Endothelial cell of umbilical vein (primary cell): ENCODE measurements at regions not wholly inside any gene's neighbourhood (a gene's known extent, or its start where the extent isn't known, plus 50 kb on each side); places are given as distances from the start of the nearest gene placed in this dataset.

ENCODE experiments used
- BruUV-seq: library from RNA; stranded (reverse); fragments of 400-500 nt; replicated peaks from 2 replicates; lab custom pipeline; 2021; lab: Mats Ljungman, UMichigan
- CTCF ChIA-PET: fragments of 300-600, 350-600 bp; sonication (Branson Sonifier 250); formaldehyde crosslinking; loops from one replicate; lab custom pipeline; 2021; ENCODE audit warnings: antibody characterized with exemption, inconsistent platforms; lab: Charles Lee
- POLR2A ChIA-PET: fragments of 300-600, 350-600 bp; sonication (Branson Sonifier 250); formaldehyde crosslinking; loops from one replicate; lab custom pipeline; 2021; ENCODE audit warnings: antibody characterized with exemption, inconsistent platforms; lab: Charles Lee
- DNase-seq: peaks from one replicate; pipeline ENCODE4 v3.0.0-alpha.2; 2011; ENCODE audit warnings: low read depth, low spot score
- FAIRE-seq: peaks from 2 replicates; lab custom pipeline; 2011; peaks lifted over from hg19 to GRCh38; lab: Jason Lieb, UNC
- H2AFZ ChIP-seq: 2 replicates; pipeline ENCODE4 v1.6.0; 2012; ENCODE audit warnings: low read depth, low read length, control low read depth, inconsistent platforms
- H3K27ac ChIP-seq: 2 replicates; pipeline ENCODE4 v1.5.1; 2011; ENCODE audit warnings: low read depth, mild to moderate bottlenecking, control low read depth, low read length, moderate library complexity; ENCODE audit not compliant: insufficient read depth
- H3K27me3 ChIP-seq, 2 experiments: 2 replicates each; pipeline versions ENCODE4 v1.6.0 to v1.6.1; 2011; ENCODE audit warnings: low read length in 2 of 2, mixed read lengths in 1 of 2; ENCODE audit not compliant: control insufficient read depth in 2 of 2, insufficient read depth in 2 of 2
- H3K36me3 ChIP-seq, 2 experiments: 2 replicates in 1 of 2; 3 replicates in 1 of 2; pipeline ENCODE4 v1.5.1; 2011; ENCODE audit warnings: low read length in 2 of 2, mild to moderate bottlenecking in 1 of 2, moderate library complexity in 1 of 2; ENCODE audit not compliant: control insufficient read depth in 2 of 2, insufficient read depth in 2 of 2; ENCODE audit errors: extremely low read depth in 1 of 2
- H3K4me1 ChIP-seq: 3 replicates; pipeline ENCODE4 v1.5.1; 2011; ENCODE audit warnings: mild to moderate bottlenecking, low read length; ENCODE audit not compliant: control insufficient read depth, insufficient read depth; ENCODE audit errors: extremely low read depth
- H3K4me2 ChIP-seq: 2 replicates; pipeline ENCODE4 v1.6.1; 2011; ENCODE audit warnings: low read length, control low read depth, mixed read lengths; ENCODE audit not compliant: insufficient read depth
- H3K4me3 ChIP-seq, 3 experiments: fragments of 200-600 bp in 1 of 3; sonication (generic), shearing (Covaris generic) in 1 of 3; replicated peaks in 1 of 3; 2 replicates each; pipeline ENCODE4 v1.5.1; 2011 to 2016; ENCODE audit warnings: control low read depth in 3 of 3, low read length in 3 of 3, mild to moderate bottlenecking in 2 of 3, inconsistent platforms in 1 of 3, low read depth in 1 of 3, moderate library complexity in 1 of 3; ENCODE audit not compliant: insufficient read depth in 1 of 3
- H3K79me2 ChIP-seq: 2 replicates; pipeline ENCODE4 v1.6.0; 2012; ENCODE audit warnings: low read length, inconsistent platforms; ENCODE audit not compliant: control insufficient read depth, insufficient read depth
- H3K9ac ChIP-seq: replicated peaks from 2 replicates; pipeline ENCODE3; 2011; ENCODE audit warnings: low read length, control low read depth; ENCODE audit not compliant: insufficient read depth; ENCODE audit errors: extremely low read depth
- H3K9me1 ChIP-seq: replicated peaks from 3 replicates; pipeline ENCODE4 v1.6.0; 2011; ENCODE audit warnings: mild to moderate bottlenecking, low read length; ENCODE audit not compliant: control insufficient read depth, insufficient read depth; ENCODE audit errors: extremely low read depth
- H3K9me3 ChIP-seq: replicated peaks from 2 replicates; pipeline ENCODE4 v1.5.1; 2012; ENCODE audit warnings: low read length, inconsistent platforms; ENCODE audit not compliant: control insufficient read depth, insufficient read depth
- H4K20me1 ChIP-seq: replicated peaks from 2 replicates; pipeline ENCODE3; 2011; ENCODE audit warnings: mild to moderate bottlenecking, low read length; ENCODE audit not compliant: control insufficient read depth, insufficient read depth; ENCODE audit errors: extremely low read depth
- EZH2 ChIP-seq: IDR thresholded peaks from 2 replicates; pipeline ENCODE4 v1.6.1; 2012; ENCODE audit warnings: borderline replicate concordance, low read depth, mild to moderate bottlenecking, moderate library complexity, low read length, inconsistent platforms; ENCODE audit not compliant: severe bottlenecking
- FOS ChIP-seq: IDR thresholded peaks from 2 replicates; pipeline ENCODE4 v1.6.1; 2011; ENCODE audit warnings: mild to moderate bottlenecking, low read length, moderate library complexity, borderline replicate concordance; ENCODE audit not compliant: insufficient read depth
- GATA2 ChIP-seq: IDR thresholded peaks from 2 replicates; pipeline ENCODE4 v1.7.0; 2011; ENCODE audit warnings: low read depth, mild to moderate bottlenecking, moderate library complexity, mixed read lengths, low read length; ENCODE audit not compliant: insufficient read length, insufficient read depth
- JUN ChIP-seq: IDR thresholded peaks from 2 replicates; pipeline ENCODE4 v1.6.1; 2011; ENCODE audit warnings: borderline replicate concordance, low read depth; ENCODE audit not compliant: insufficient read length, insufficient read depth
- MYC ChIP-seq: IDR thresholded peaks from one replicate; pipeline ENCODE4 v1.6.1; 2011; ENCODE audit warnings: mild to moderate bottlenecking, low read depth, low read length
- POLR2A ChIP-seq: IDR thresholded peaks from 2 replicates; pipeline ENCODE4 v1.6.1; 2012; ENCODE audit warnings: low read depth, mild to moderate bottlenecking, control low read depth, low read length
- POLR2AphosphoS5 ChIP-seq: IDR thresholded peaks from 2 replicates; pipeline ENCODE4 v1.6.1; 2012; ENCODE audit warnings: low read depth, mild to moderate bottlenecking, control low read depth, low read length, moderate library complexity; ENCODE audit not compliant: insufficient read depth
- dilution Hi-C: fragments of 300-500 bp; cut with MboI; formaldehyde crosslinking; loops from one replicate; pipeline ENCODE4 v1.15.0; 2019; ENCODE audit warnings: low sequenced_read_pairs; ENCODE audit not compliant: extremely low pct_ligation_motif_present
- intact Hi-C: fragments of 100-400 bp; cut with micrococcal nuclease; formaldehyde crosslinking; loops from one replicate; pipeline ENCODE4 v1.10.0; 2022
- TF ChIP-seq, protein P1 (sequence below): IDR thresholded peaks from 2 replicates; pipeline ENCODE4 v1.6.1; 2011; ENCODE audit not compliant: insufficient read depth, insufficient read length
- TF ChIP-seq, protein P2 (sequence below), 2 donors: IDR thresholded peaks; 1 replicate in 1 of 2; 2 replicates in 1 of 2; pipeline ENCODE4 v1.5.1; 2011; ENCODE audit warnings: low read length in 2 of 2, mild to moderate bottlenecking in 2 of 2, moderate library complexity in 2 of 2, control low read depth in 1 of 2, inconsistent platforms in 1 of 2, low read depth in 1 of 2; ENCODE audit not compliant: insufficient read depth in 1 of 2; ENCODE audit errors: extremely low read depth in 1 of 2

DNA sequence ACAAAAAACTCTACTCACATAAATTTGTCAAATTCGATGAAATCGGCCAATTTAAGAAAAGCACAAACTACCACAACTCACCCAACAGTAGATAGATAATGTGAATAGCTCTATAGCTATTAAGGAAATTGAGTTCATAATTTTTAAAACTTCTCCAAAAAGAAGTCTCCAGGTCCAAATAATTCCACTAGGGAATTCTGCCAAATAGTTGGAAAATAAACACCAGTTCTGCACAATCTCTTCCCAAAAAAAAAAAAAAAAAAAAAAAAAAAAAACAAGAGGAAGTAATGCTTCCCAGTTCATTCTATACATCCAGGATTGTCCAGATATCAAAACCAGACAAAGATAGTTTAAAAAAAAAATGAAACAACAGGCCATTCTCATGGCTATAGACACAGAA, 164.2 kb downstream of the POLR2M start:
- H3K36me3 ChIP-seq = no peaks in the 10 kb centered on the region
- no peaks in the 10 kb centered on the region for H3K9me3 ChIP-seq
- ChIA-PET POLR2A (no interaction called here), CTCF (interaction anchor here (1.2 to 15.8 kb wide), 7 partner anchors 10 to 312 kb away, joined by 3 to 517 read pairs (median 6); partner anchors contain the start of gene ALDH1A2)
- no peak overlapping the region for H3K4me3 ChIP-seq
- H3K4me2 ChIP-seq = no peak overlapping the region
- H4K20me1 ChIP-seq = no peaks in the 10 kb centered on the region
- no peaks in the 10 kb centered on the region for H3K9me1 ChIP-seq
- intact Hi-C loops (loop anchor here (5.0 kb wide), 1 partner anchor 52 kb away; no protein-coding TSS in a partner anchor), dilution Hi-C loops (loop anchor here (25.0 kb wide), 1 partner anchor 192 kb away; the partner anchor contains the start of gene ALDH1A2)
- TF ChIP-seq POLR2AphosphoS5 (no peak), GATA2 (no peak), POLR2A (no peak), FOS (no peak)
- TF ChIP-seq, protein P1, sequence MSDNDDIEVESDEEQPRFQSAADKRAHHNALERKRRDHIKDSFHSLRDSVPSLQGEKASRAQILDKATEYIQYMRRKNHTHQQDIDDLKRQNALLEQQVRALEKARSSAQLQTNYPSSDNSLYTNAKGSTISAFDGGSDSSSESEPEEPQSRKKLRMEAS = no peak
- BruUV-seq = no TSS peak
- H3K27ac ChIP-seq = no peak overlapping the region
- H3K9ac ChIP-seq = no peak overlapping the region
- FAIRE-seq (no peak), DNase-seq (no peak)
- no peaks in the 10 kb centered on the region for H3K79me2 ChIP-seq
- H3K4me1 ChIP-seq = peaks cover 16% of the 10 kb centered on the region
- H2AFZ ChIP-seq = no peak overlapping the region
- no peaks in the 10 kb centered on the region for H3K27me3 ChIP-seq

DNA sequence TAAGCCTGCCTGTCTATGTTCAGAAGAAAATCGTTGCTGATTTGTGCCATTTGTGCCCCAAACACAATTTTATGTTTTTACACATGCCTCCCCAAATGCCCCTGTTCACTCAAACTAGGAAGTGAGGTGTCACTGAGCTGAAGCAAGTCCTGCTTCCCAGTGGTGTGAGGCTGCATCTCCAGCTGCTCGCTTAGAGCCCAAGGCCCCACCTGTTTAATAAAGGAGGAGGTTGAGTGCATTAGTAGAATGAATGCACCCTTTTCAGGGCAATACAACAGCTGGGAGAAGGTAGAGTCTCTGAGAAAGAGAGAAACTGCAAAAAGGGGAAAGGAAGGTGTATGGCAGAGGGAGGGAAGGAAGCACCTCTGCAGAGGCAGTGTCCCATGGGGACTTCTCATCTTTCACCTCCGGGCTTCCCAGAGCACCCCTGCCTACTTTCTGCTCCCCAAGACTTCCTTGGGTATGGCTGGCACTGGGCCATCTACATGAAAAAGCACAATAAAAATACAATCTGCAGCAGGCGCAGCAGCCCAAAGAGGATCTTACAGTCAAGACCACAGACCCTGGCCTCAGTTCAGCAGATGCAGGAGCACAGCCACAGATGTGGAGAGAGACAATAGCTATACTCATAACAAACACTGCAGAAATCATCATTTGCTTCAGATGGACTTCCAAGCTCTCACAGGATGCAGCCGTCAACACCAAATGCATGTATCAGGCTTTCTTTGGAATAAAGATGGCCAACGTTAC, 165.9 kb downstream of the POLR2M start:
- Histone ChIP-seq H3K27me3 (no peaks in the 10 kb centered on the region), H3K4me2 (no peak overlapping the region), H3K4me3 (no peak overlapping the region), H2AFZ (no peak overlapping the region), H3K4me1 (peaks cover 16% of the 10 kb centered on the region), H4K20me1 (no peaks in the 10 kb centered on the region), H3K9ac (no peak overlapping the region), H3K36me3 (no peaks in the 10 kb centered on the region), H3K9me3 (no peaks in the 10 kb centered on the region), H3K9me1 (no peaks in the 10 kb centered on the region), H3K27ac (no peak overlapping the region), H3K79me2 (no peaks in the 10 kb centered on the region)
- POLR2A ChIA-PET = no interaction called here
- FAIRE-seq = no peak
- DNase-seq = no peak
- intact Hi-C loops (loop anchor here (5.0 kb wide), 1 partner anchor 50 kb away; no protein-coding TSS in a partner anchor), dilution Hi-C loops (loop anchor here (25.0 kb wide), 1 partner anchor 190 kb away; the partner anchor contains the start of gene ALDH1A2)
- CTCF ChIA-PET = interaction anchor here (0.6 to 15.8 kb wide), 7 partner anchors 10 to 1620 kb away, joined by 3 to 517 read pairs (median 6); partner anchors contain the start of gene ALDH1A2
- TF ChIP-seq MYC = no peak
- no peak for TF ChIP-seq POLR2AphosphoS5
- no peak for TF ChIP-seq GATA2
- TF ChIP-seq, protein P1 = no peak
- TF ChIP-seq JUN = no peak
- TF ChIP-seq FOS = no peak
- TF ChIP-seq, protein P2, sequence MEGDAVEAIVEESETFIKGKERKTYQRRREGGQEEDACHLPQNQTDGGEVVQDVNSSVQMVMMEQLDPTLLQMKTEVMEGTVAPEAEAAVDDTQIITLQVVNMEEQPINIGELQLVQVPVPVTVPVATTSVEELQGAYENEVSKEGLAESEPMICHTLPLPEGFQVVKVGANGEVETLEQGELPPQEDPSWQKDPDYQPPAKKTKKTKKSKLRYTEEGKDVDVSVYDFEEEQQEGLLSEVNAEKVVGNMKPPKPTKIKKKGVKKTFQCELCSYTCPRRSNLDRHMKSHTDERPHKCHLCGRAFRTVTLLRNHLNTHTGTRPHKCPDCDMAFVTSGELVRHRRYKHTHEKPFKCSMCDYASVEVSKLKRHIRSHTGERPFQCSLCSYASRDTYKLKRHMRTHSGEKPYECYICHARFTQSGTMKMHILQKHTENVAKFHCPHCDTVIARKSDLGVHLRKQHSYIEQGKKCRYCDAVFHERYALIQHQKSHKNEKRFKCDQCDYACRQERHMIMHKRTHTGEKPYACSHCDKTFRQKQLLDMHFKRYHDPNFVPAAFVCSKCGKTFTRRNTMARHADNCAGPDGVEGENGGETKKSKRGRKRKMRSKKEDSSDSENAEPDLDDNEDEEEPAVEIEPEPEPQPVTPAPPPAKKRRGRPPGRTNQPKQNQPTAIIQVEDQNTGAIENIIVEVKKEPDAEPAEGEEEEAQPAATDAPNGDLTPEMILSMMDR (IDR thresholded peaks at IDR 0.05; ENCODE audit: extremely low read depth in 1 of 2, insufficient read depth in 1 of 2, low read depth in 1 of 2, low read length in 2 of 2) = no peak
- TF ChIP-seq EZH2 = no peak
- no peak for TF ChIP-seq POLR2A
- BruUV-seq = no TSS peak
